Activated T-cell treated with anti-CD3 and anti-CD28 coated beads, Interleukin-2, amount 50 U/mL, for 4 hours (primary cell): ENCODE measurements at regions not wholly inside any gene's neighbourhood (a gene's known extent, or its start where the extent isn't known, plus 50 kb on each side); places are given as distances from the start of the nearest gene placed in this dataset.
"Not testable (repeated sequence)": the region's sequence is repeated elsewhere in the genome, so short reads cannot be mapped to it uniquely, and the experiment has no call there.

ENCODE experiments used
- ATAC-seq, 2 donors: fragments of 200-7000 bp; cut with Tn5 transposase; one replicate each; pipeline ENCODE4 v1.10.0; 2021
- DNase-seq: peaks from one replicate; pipeline ENCODE4 v3.0.0-alpha.2; 2020
- H3K27me3 Mint-ChIP-seq: one replicate; pipeline ENCODE4 v1.8.0; 2021; ENCODE audit warnings: low read depth, mixed read lengths
- H3K36me3 Mint-ChIP-seq: one replicate; pipeline ENCODE4 v1.8.0; 2022; ENCODE audit warnings: mixed read lengths; ENCODE audit not compliant: insufficient read depth
- H3K4me1 Mint-ChIP-seq: one replicate; pipeline ENCODE4 v1.8.0; 2021; ENCODE audit warnings: low read depth, mixed read lengths
- H3K4me3 Mint-ChIP-seq: one replicate; pipeline ENCODE4 v1.8.0; 2021; ENCODE audit warnings: mild to moderate bottlenecking, moderate library complexity, mixed read lengths
- H3K9me3 Mint-ChIP-seq: one replicate; pipeline ENCODE4 v1.8.0; 2021; ENCODE audit warnings: mixed read lengths

GRCh38 chr2:215787565-215788178, 225.7 kb downstream of the MREG start:
- no peaks in the 10 kb centered on the region for H3K9me3 Mint-ChIP-seq
- ATAC-seq = no peak
- H3K36me3 Mint-ChIP-seq = no peaks in the 10 kb centered on the region
- H3K27me3 Mint-ChIP-seq = no peaks in the 10 kb centered on the region
- H3K4me1 Mint-ChIP-seq = no peaks in the 10 kb centered on the region
- no peak for DNase-seq
- H3K4me3 Mint-ChIP-seq = no peak overlapping the region

GRCh38 chr2:215787025-215787424, 226.3 kb downstream of the MREG start:
- no peak for DNase-seq
- Mint-ChIP-seq H3K4me1 (no peaks in the 10 kb centered on the region), H3K36me3 (no peaks in the 10 kb centered on the region)

GRCh38 chr2:215784371-215784783, 229.0 kb downstream of the MREG start:
- Mint-ChIP-seq H3K36me3 (no peaks in the 10 kb centered on the region), H3K4me1 (no peaks in the 10 kb centered on the region), H3K27me3 (peaks cover 2% of the 10 kb centered on the region), H3K4me3 (no peak overlapping the region), H3K9me3 (no peaks in the 10 kb centered on the region)
- DNase-seq (no peak), ATAC-seq (no peak)

More at GRCh38 chr2:215787025-215787424, 226.3 kb downstream of the MREG start:
- H3K4me3 Mint-ChIP-seq = no peak overlapping the region
- no peak for ATAC-seq
- no peaks in the 10 kb centered on the region for H3K27me3 Mint-ChIP-seq
- H3K9me3 Mint-ChIP-seq = no peaks in the 10 kb centered on the region

GRCh38 chr2:215783640-215784039, 229.7 kb downstream of the MREG start:
- not testable (repeated sequence) for H3K36me3 Mint-ChIP-seq, H3K27me3 Mint-ChIP-seq, H3K9me3 Mint-ChIP-seq, DNase-seq, H3K4me1 Mint-ChIP-seq, ATAC-seq, H3K4me3 Mint-ChIP-seq

- Mint-ChIP-seq H3K4me3 (no peak overlapping the region), H3K9me3 (no peaks in the 10 kb centered on the region), H3K27me3 (peaks cover 2% of the 10 kb centered on the region), H3K4me1 (no peaks in the 10 kb centered on the region), H3K36me3 (no peaks in the 10 kb centered on the region)
- ATAC-seq (no peak), DNase-seq (no peak)
Measured at GRCh38 chr2:215782965-215783364, 230.4 kb downstream of the MREG start.

- DNase-seq = no peak
- peaks cover 2% of the 10 kb centered on the region for H3K27me3 Mint-ChIP-seq
Measured at GRCh38 chr2:215782295-215782694, 231.1 kb downstream of the MREG start.

GRCh38 chr2:215780907-215781685, 232.3 kb downstream of the MREG start:
- Mint-ChIP-seq H3K27me3 (peaks cover 4% of the 10 kb centered on the region), H3K4me1 (no peaks in the 10 kb centered on the region), H3K36me3 (no peaks in the 10 kb centered on the region), H3K9me3 (no peaks in the 10 kb centered on the region), H3K4me3 (no peak overlapping the region)
- no peak for DNase-seq
- ATAC-seq = no peak

More at GRCh38 chr2:215782295-215782694, 231.1 kb downstream of the MREG start:
- H3K9me3 Mint-ChIP-seq = no peaks in the 10 kb centered on the region
- no peaks in the 10 kb centered on the region for H3K4me1 Mint-ChIP-seq
- H3K36me3 Mint-ChIP-seq = no peaks in the 10 kb centered on the region
- no peak for ATAC-seq
- H3K4me3 Mint-ChIP-seq = no peak overlapping the region

GRCh38 chr2:215780313-215780712, 233.0 kb downstream of the MREG start:
- H3K36me3 Mint-ChIP-seq = no peaks in the 10 kb centered on the region
- peaks cover 8% of the 10 kb centered on the region for H3K27me3 Mint-ChIP-seq
- H3K9me3 Mint-ChIP-seq = no peaks in the 10 kb centered on the region
- no peaks in the 10 kb centered on the region for H3K4me1 Mint-ChIP-seq
- DNase-seq = no peak
- ATAC-seq = no peak
- no peak overlapping the region for H3K4me3 Mint-ChIP-seq

GRCh38 chr2:215779912-215780311, 233.4 kb downstream of the MREG start:
- Mint-ChIP-seq H3K9me3 (no peaks in the 10 kb centered on the region), H3K4me1 (no peaks in the 10 kb centered on the region), H3K4me3 (no peak overlapping the region), H3K27me3 (peaks cover 9% of the 10 kb centered on the region), H3K36me3 (no peaks in the 10 kb centered on the region)
- DNase-seq = no peak
- no peak for ATAC-seq

GRCh38 chr2:215777465-215778044, 235.8 kb downstream of the MREG start:
- ATAC-seq (no peak), DNase-seq (no peak)
- H3K36me3 Mint-ChIP-seq = no peaks in the 10 kb centered on the region
- peaks cover 13% of the 10 kb centered on the region for H3K27me3 Mint-ChIP-seq
- H3K9me3 Mint-ChIP-seq = no peaks in the 10 kb centered on the region
- no peaks in the 10 kb centered on the region for H3K4me1 Mint-ChIP-seq
- H3K4me3 Mint-ChIP-seq = no peak overlapping the region

- Mint-ChIP-seq H3K27me3 (peaks cover 13% of the 10 kb centered on the region), H3K36me3 (no peaks in the 10 kb centered on the region)
Measured at GRCh38 chr2:215775106-215775505, 238.2 kb downstream of the MREG start.

GRCh38 chr2:215773728-215774127, 239.6 kb downstream of the MREG start:
- ATAC-seq (no peak), DNase-seq (no peak)
- Mint-ChIP-seq H3K4me1 (no peaks in the 10 kb centered on the region), H3K36me3 (no peaks in the 10 kb centered on the region), H3K4me3 (no peak overlapping the region), H3K9me3 (no peaks in the 10 kb centered on the region), H3K27me3 (peaks cover 11% of the 10 kb centered on the region)

More at GRCh38 chr2:215775106-215775505, 238.2 kb downstream of the MREG start:
- no peaks in the 10 kb centered on the region for H3K9me3 Mint-ChIP-seq
- no peak for DNase-seq
- H3K4me1 Mint-ChIP-seq = no peaks in the 10 kb centered on the region
- H3K4me3 Mint-ChIP-seq = no peak overlapping the region
- ATAC-seq = no peak

GRCh38 chr2:215772634-215773563, 240.5 kb downstream of the MREG start:
- no peaks in the 10 kb centered on the region for H3K4me1 Mint-ChIP-seq
- no peaks in the 10 kb centered on the region for H3K36me3 Mint-ChIP-seq
- H3K27me3 Mint-ChIP-seq = peaks cover 11% of the 10 kb centered on the region
- H3K9me3 Mint-ChIP-seq = no peaks in the 10 kb centered on the region
- DNase-seq (no peak), ATAC-seq (no peak)
- no peak overlapping the region for H3K4me3 Mint-ChIP-seq

GRCh38 chr2:215772003-215772402, 241.3 kb downstream of the MREG start:
- ATAC-seq = no peak
- Mint-ChIP-seq H3K36me3 (no peaks in the 10 kb centered on the region), H3K27me3 (peaks cover 11% of the 10 kb centered on the region), H3K9me3 (no peaks in the 10 kb centered on the region), H3K4me3 (no peak overlapping the region), H3K4me1 (no peaks in the 10 kb centered on the region)
- no peak for DNase-seq
